Stimulated activated CD4-positive, alpha-beta T cell treated with anti-CD3 and anti-CD28 coated beads, Interleukin-2, amount 100 ng/mL, for 4 hours (primary cell): ENCODE measurements at regions not wholly inside any gene's neighbourhood (a gene's known extent, or its start where the extent isn't known, plus 50 kb on each side); places are given as distances from the start of the nearest gene placed in this dataset.

ENCODE experiments used
- DNase-seq: peaks from one replicate; pipeline ENCODE4 v3.0.0-alpha.2; 2020; ENCODE audit warnings: low read depth

GRCh38 chr5:74059706-74060105 is 433.7 kb downstream of the ARHGEF28 start:
- no peak for DNase-seq

DNA sequence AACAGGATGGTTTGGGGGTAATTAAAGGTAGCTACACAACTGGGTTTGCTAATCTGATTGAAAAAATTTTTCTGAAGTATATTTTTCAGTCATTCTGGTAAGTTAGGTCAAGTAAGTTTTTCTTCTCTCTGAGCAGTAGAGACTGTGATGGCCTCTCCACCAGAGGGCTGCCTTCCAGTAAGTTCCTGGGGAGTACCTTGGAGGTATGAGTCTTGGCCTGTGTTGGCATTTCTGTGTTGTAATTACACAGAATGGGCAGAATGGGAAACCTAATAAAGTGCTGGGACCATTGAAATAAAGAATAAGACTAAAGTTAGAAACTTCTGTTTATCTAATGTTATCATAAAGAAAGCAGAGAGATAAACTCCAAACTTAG is 430.8 kb downstream of the ARHGEF28 start:
- no peak for DNase-seq

DNA sequence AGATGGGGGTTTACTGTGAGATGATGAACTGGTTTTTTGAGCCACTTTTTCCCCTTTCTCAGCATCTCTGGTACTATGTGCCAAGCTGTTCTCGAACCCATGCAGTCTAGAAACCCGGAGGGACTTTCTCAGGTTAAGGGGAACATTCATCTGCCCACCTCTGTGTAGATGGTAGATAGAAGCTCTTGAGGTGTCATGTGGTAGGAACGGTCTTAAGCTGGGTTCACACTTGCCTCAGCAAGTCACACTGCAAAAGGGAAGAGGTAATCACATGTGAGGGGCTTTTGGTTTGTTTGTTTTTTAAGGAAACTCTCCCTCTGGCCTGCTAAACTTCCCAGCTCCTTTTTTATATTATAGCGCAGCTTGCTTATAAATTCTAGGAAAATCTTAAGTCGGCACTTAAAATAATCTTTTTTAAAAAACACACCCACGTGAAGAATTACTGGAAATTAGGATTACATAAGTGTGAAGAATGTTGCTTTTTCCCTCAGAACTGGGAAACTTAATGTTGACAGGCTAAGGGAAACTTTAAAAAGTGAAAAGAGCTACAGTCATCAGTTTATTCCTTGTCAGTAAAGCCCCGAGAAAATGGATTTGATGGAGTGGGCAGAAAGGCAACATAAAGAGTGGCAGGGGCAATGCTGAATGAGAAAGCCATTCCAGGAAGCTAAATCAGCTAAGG is 430.3 kb downstream of the ARHGEF28 start:
- DNase-seq, result no peak

GRCh38 chr5:74055486-74056106 is 429.6 kb downstream of the ARHGEF28 start:
- DNase-seq, result no peak

DNA sequence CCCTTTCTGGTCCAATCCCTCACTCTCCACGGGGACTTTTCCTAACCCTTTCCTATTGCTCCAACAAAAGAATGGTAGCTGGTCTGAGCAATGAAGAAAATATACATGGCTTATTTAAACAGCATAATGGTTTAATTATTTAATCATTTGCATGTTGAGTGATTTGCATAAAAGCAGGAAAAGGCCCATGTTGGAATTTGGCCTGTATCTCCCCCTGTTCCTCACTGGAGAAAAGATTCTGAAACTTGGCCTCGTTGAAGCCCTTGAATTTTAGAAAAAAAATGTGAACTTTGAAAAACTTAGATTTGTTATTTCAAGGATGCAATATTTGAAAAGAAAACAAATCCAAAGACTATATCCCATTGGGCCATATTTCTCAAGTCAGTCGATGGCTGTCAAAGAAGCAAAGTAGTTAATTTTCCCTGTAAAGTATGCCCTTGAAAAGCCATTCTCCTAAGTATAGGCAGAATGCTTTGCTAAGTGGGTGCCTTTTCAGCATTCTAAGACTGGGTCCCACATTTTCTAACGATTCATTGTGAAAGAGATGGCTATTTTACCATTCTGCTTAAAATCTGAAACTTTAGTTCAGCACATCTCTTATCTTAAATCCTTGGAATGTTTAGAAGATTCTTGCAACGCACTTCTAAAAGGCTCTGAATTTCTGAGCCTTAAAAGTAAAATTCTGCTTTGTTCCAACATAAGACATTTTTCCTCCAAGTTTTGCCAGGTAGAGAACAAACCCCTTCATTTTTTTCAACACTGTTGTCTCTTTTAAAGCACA is 428.8 kb downstream of the ARHGEF28 start:
- no peak for DNase-seq

DNA sequence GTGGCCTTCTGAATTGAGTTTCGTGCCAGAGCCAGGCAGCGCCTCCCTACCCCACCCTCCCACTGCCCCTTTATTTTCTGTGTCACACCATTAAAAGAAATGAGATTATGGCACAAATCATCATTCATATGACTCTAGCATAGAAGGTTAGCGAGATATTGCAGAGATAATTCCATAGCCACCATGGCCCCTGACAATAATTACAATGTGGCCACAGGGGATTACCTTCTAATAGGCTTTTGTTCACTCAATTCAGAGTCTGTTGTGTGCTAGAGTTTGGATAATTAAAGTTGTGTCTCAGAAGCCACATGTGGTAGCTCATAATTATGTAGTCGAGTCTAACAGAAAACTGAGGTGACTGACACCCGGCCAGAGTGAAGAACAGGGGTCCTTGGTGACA is 428.1 kb downstream of the ARHGEF28 start:
- DNase-seq, result no peak

DNA sequence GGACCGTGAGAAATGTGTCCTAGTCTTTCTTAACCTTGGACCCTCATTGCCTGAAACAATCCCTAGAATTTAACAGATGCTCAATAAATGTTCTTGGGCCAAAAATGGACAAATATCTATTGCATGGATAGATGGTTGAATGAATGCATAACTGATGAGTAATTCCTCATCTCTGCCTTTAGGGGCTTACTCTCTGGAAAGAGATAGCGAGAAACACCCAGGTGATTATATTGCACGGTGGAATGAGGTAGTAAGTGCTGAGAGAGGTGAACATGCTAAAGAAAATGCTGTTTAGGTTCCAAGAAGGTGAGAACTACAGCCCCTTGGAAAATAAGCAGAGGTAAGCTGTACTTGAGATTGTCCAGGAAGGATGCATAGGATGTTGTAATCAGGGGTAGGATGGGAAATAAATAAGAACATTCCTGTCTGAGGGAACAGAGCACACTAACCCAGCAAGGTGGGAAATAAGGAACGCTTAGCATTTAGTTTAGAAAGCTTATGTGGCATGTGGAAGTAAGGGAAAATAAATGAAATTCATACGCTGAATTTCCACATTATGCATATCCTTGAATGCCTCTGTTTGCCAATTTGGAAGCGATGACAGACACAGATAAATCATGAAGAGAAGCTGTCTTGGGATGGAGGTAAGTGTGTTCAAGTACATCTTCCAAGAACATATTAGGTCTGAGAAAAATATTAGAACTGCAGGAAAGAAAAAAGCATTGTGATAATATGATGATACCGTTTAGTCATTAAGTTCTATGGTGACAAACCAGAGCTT is 426.6 kb downstream of the ARHGEF28 start:
- DNase-seq, result no peak

DNA sequence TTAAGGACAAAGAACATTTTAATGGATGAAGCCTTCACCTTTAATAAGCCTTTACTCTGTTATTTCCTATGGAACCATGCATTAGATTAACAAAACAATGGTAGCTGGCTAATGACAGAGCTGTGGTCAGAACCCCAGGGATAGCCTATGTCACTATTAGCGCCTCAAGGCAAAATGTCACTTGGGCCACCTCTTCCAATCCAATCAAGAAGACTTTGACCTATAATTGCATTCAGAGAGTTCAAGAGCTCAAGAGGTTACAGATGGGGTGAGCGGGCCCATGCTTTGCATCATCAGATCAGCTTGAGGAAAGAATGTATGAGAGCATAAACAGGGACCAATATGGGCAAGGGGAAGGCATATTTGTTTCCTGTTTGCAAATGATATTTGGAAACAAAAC is 425.1 kb downstream of the ARHGEF28 start:
- DNase-seq, result no peak

GRCh38 chr5:74044936-74045335 is 418.9 kb downstream of the ARHGEF28 start:
- DNase-seq, result no peak

GRCh38 chr5:74042959-74043358 is 417.0 kb downstream of the ARHGEF28 start:
- DNase-seq, result no peak

GRCh38 chr5:74042559-74042958 is 416.6 kb downstream of the ARHGEF28 start:
- DNase-seq, result no peak

GRCh38 chr5:74041913-74042312 is 415.9 kb downstream of the ARHGEF28 start:
- DNase-seq, result no peak

- no peak for DNase-seq
These were observed 415.0 kb downstream of the ARHGEF28 start for GRCh38 chr5:74040811-74041491.

DNA sequence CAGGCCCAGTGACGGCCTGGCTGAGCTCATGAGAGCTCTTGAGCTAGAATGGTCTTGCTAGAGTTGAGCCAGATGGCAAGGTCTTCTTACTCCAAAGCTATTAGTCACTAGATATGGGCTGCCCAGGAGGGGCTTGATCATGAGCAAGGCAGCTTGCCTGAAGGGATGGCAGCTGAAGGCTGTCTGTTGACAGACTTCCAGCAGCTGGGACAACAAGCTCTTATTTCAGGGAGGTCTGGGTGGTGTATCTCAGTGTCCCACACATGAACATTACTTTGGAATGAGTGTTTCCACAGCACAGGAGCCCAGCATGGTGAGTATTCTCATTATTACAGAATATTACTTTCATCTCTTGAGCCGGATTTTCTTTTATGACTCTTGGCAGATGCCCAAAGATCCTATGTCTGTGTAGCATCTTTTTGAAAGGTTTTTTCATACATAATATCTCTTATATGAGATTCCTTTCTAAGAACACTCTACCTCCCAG is 414.1 kb downstream of the ARHGEF28 start:
- DNase-seq, result no peak

DNA sequence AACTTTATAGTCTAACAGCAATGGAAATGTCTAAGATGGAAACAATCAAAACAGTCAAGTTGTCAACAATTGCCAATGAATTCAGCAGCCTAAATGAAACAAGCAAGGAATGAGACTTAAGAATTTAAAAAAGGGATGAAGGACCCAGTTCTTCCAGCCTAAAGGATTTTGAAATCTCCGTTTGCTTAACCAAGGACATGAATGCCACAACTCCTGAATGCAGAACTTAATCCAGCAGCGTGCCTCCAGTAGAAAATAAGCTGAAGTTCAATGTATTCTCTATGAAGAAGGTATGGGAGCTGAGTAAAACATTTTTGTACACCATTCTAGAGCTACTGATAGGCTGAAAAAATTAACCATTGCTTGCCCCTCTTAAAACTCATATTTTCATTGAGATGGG is 411.3 kb downstream of the ARHGEF28 start:
- DNase-seq, result no peak

- DNase-seq, result no peak
These were observed 409.5 kb downstream of the ARHGEF28 start for GRCh38 chr5:74035521-74035937.

DNA sequence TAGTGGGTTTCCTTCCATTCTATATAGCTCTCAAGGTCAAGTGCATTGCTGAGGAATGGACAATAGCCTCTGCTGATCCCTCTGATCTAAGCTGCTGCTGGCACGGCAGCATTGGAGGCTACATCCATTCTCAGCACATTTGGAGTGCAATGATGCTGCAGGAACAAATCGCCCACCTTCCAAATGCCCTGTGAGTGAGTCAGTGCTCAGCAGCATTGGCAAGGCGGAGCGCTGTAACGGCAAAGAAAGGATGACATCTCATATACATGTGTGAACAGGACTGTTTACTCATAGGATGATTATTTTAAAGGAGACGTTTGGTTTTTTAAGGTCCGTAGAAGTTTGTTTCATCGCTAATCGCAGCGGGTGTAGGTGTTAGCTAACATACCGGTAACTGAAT is 408.7 kb downstream of the ARHGEF28 start:
- DNase-seq, result no peak

DNA sequence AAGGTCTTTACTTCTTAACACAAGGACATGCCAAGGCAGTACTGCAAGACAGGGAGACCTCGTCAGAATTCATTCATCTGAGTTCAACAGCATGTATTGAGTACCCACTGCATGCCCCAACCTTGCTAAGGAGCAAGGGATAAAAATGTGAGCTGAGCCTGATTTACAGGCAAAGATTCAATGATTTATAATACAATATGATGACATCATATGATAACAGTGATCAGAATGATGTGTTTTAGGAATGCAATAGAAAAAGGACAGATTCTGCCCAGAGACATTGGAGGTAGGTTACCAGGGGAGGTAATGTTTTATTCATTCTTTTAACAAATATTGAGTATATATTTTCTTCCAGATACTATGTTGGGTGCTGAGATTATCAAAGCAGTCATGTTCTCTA is 406.6 kb downstream of the ARHGEF28 start:
- DNase-seq, result no peak

- DNase-seq, result no peak
These were observed 405.5 kb downstream of the ARHGEF28 start for GRCh38 chr5:74031536-74031935.

GRCh38 chr5:74030821-74031220 is 404.8 kb downstream of the ARHGEF28 start:
- no peak for DNase-seq

- no peak for DNase-seq
These were observed 404.4 kb downstream of the ARHGEF28 start for GRCh38 chr5:74030371-74030770.

DNA sequence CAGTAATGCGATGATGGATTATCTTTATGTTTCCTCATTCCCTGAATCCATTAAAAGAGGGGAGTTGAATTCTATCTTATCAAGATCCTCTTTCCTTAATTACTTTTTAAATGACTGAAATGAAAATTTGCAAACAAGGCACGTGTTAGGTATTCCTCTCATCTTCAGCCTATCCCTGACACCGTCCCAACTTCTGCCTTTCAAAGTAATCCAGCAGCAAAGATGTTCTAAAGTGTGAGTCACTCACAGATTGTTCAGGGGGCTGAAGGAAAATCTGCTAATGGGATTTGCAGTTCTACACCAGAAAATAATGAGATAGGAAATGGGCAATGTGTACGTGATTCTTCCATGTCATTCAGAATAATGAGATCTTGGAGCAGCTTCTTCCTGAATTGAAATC is 403.0 kb downstream of the ARHGEF28 start:
- DNase-seq, result no peak
